HG02610 (cell line): ENCODE measurements at regions not wholly inside any gene's neighbourhood (a gene's known extent, or its start where the extent isn't known, plus 50 kb on each side); places are given as distances from the start of the nearest gene placed in this dataset.
"Not testable (repeated sequence)": the region's sequence is repeated elsewhere in the genome, so short reads cannot be mapped to it uniquely, and the experiment has no call there.

Experiments
- ATAC-seq: cut with Tn5 transposase; IDR thresholded peaks from one replicate; pipeline ENCODE4 v1.9.1; 2021; ENCODE audit warnings: mild to moderate bottlenecking, moderate library complexity; ENCODE audit not compliant: unreplicated experiment

DNA sequence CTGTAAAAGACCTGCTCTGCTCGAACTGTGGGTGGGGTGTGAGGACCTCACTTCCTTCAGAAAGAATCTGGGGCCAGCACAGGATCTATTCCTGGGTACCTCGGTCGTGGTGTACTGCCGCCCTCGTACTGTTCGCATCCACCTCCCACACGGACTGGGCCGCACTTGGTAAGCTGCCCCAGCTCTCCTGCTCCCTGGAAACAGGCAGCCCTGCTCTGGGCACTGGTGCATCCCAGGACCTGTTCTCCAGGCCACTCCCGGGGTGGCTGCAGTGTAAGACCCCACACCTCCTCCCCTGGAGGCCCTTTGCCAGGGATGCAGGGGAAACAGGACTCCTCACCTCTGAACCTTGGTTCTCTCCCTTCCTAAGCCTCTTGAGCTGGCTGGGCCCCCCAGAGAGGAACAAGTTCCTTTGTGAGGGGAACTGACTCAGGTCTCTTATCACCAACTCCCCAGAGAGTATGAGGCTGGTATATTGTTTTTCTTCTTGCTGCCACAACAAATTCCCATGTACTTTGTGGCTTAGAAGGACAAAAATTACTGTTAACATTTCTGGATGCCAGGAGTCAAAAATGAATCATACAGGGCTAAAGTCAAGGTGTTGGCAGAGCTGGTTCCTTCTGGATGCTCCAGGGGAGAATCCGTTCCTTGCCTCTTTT lies 276.5 kb downstream of the NUAK1 start:
- no peak for ATAC-seq

DNA sequence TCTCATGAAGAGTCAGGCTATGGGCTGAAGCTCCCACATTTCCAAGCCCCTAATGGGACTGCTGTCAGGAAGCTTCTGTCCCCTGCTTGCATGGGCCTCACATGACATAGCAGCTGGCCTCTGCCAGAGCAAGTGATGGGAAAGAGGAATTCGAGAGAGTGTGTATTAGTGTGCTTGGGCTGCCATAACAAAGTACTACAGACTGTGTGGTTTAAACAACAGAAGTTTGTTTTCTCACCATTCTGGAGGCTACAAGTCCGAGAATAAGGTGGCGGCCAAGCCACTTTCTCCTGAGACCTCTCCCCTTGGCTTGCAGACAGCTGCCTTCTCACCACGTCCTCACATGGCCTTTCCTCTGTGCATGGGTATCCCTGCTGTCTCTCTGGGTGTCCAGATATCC lies 274.4 kb downstream of the NUAK1 start:
- ATAC-seq, result no peak

DNA sequence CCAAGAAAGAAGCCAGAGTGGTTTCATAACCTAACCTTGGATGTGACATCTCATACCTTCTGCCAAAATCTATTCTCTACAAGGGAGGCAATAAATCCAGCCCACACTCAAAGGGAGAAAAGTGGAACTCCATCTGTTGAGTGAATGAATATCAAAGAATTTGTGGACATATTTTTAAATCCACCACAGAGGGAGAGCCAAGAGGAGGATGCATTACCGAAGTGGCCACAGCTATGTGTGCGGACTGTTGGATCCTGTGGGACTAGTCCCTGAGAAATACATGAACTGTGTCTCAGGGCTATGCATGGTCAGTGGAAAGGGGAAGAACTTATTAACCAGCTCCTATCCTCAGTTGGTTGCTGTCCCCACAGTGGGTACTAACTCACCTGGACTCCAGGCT lies 273.9 kb downstream of the NUAK1 start:
- no peak for ATAC-seq

DNA sequence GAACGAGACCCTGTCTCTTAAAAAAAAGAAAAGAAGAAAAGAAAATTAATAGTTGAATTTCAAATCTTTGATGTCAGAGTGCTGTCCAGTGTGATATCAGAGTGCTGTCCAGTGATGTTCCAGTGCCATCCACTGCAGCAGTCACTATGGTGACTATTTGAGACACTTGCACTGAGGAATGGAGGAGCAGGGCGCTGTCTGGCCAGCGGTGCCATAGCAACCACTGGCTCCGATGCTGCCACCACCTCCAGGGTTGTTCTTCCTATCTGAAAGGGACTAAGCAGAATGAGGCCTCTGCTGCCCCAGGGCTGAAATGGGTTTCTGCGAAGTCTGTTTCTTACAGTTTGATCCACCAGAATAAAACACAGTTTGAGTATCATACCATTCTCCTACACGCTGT lies 272.9 kb downstream of the NUAK1 start:
- no peak for ATAC-seq

DNA sequence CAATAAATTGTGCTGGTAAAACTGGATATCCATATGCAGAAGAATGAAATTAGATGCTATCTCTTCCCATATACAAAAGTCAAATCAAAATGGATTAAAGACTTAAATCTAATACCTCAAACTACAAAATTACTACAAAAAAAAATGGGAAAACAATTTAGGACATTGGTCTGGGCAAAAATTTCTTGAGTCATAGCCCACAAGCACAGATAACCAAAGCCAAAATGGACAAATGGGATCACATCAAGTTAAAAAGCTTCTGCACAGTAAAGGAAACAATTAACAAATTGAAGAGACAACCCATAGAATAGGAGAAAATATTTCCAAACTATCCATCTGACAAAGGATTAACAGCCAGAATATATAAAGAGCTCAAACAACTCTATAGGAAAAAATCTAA lies 264.6 kb downstream of the NUAK1 start:
- no peak for ATAC-seq

DNA sequence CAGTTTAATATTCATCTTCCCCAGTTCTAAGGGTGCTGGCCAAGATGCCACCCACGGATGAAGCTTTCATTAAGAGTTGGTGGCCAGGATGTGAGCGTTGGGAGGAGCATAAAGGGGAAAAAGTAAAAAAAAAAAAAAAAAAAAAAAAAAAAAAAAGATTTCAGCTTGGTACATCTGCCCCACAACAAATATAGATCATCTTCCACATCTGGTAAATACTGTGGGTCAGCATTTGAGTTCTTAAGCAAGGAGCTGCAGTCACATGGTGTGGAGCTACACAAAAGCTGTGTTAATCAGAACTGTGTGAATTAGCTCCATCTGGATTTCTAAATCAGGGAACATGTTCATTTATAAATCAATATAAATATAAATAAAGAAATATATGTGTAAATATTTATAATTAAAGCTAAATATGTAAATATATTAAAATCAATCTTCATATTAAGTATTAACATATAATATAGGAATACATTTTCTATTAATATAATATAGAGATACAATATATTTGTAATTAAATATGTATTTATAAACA lies 262.3 kb downstream of the NUAK1 start:
- ATAC-seq, result no peak

DNA sequence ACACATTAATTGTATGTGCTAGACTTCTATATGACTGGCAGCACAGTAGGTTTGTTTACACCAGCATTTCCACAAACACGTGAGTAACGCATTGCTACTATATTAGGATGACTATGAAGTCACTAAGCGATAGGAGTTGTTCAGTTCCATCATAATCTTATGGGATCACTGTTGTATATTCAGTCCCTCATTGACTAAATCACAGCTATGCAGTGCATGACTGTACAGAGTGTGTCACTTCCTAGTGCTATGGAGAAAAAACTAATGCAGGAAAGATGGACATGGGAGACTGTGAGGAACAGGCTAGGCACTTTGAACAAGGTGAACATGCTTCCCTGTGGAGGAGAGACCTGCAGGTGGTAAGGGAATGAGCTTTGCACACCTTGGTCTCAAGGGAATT lies 259.8 kb downstream of the NUAK1 start:
- no peak for ATAC-seq

DNA sequence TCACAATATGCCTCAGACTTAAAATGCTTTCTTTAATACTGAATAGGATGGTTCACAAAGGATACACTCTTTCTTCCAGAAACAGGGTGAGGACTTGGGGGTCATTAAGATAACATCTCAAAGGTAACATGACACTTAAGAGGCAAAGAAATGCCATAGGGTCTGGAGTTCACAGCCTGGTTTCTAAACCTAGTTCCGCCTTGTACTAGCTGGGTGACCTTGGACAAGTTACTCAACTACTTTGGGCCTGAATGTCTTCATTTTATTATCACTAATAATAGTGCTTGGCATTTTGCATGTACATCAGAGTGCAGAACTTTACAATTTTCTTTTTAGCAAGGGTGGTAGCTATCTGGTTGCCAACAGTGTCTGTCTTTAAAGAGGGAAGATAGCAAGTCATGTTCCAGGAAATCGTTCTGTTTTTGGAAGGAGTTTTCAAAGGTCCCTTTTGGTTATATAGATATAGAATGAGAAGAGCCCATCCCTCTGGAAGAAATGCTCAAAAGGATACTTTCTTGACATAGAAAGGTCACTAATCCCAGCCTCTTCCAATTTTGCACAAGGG lies 257.8 kb downstream of the NUAK1 start:
- no peak for ATAC-seq

DNA sequence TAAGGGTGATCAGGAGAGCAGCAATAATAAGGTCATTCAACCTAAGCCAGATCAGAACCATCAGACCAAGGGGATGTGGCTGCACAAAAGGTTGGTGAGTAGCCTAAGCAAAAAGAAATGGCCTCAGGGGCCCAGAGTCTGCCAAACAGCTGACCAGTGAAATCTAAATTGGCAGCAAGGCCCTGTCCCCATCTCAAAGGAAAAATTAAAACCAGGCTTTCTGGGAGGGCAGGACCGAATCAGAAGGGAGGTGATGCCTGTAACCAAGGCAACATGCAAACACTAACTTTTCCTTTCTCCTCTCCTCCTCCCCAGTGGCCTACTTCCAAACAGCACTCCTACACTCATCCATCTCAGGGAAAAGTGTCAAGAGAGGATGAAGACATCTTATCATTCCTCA lies 256.4 kb downstream of the NUAK1 start:
- no peak for ATAC-seq

DNA sequence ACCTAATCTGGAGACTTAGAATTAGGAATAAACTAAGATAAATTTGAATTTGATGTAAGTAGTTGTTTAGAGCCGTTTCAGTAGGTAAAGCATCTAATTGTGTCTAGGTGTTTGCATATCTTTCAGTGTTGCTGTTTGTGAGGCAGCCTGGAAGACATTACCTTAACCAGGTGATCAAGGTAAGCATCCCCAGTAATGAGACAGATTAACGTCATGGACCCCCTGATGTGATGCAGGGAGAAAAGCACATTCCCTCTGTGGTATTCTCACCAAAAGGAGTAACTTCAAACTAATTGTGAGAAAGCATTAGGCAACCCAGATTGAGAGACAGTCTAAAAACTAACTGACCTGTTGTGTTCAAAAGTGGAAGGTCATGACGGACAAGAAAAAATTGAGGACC lies 251.6 kb downstream of the NUAK1 start:
- no peak for ATAC-seq

DNA sequence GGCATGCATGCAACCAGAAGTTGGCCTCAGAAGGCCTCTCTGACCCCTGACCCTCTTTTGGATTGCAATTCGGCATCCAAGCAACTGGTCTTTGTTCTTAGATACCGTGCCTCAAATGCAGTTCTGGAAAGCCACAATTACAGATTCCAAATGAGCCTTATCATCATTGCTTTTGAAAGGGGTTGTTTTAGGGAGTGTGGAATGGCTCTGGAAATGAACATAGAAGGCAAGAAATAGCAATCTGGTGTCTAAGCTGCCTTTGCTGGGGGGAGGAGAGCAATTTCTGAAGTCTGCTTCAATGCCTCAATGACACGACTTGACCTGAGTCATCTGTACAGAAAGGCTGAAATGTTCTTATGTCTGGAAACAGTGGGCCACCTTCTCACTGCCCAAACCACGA lies 250.1 kb downstream of the NUAK1 start:
- ATAC-seq, result no peak

DNA sequence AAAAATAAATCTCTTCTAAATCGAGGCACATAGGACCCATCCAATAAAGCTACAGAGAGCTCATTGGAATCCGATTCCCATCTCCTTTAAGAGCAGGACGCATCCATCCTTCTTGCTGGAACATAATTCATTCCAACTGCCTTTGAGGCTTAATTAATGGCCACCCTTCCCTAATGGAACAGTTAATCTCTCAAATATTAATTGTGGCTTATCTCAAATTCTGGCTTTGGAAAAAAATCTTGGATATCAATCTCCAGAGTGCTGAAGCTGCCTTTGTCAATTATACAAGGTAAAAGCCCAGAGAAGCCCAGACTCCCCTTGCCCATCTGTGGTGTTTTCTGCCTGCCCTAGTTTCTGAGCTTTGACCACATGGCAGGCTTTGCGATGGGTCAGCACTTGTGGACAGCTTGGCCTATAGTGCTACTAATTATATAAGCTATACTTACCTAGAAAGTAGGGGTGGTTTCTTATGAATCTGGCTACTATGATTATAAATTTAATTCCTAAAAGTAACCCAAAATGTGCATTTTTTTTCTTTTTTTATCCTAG lies 246.3 kb downstream of the NUAK1 start:
- no peak for ATAC-seq

DNA sequence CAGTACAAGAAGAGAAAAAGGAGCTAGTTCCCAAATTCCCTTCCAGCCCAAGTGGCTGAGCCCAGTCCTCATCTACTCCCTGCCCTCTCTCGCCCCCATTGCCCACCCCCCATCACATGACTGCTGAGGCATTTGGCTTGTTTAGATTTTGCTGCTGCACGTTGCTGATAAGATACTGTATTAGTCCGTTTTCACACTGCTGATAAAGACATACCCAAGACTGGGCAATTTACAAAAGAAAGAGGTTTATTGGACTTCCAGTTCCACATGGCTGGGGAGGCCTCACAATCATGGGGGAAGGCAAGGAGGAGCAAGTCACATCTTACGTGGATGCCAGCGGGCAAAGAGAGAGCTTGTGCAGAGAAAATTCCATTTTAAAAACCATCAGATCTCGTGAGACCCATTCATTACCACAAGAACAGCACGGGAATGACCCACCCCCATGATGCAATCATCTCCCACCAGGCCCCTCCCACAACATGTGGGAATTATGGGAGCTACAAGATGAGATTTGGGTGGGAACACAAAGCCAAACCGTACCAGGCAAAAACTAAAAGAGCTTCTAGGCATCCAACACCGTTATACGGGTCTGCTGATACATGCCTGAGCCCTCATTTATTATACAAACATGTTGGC lies 243.4 kb downstream of the NUAK1 start:
- not testable (repeated sequence) for ATAC-seq

DNA sequence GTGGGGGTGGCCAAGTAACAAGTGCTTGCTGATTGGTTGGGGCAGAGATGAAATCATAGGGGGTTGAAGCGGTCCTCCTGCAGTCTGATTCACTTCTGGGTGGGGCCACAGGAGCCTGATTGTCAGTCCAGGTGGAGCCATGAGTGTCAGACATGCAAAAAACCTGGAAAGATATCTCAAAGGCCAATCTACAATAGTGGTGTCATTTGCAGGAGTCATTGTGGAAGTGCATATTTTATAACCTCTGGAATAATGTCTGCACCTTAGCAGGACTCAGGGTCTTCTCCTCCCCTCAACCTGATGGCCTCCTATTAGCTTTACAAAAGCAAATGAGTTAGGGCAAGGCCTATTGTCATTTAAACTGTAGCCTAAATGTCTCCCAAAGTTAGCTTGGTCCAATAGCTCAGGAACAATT lies 241.4 kb downstream of the NUAK1 start:
- ATAC-seq, result no peak

DNA sequence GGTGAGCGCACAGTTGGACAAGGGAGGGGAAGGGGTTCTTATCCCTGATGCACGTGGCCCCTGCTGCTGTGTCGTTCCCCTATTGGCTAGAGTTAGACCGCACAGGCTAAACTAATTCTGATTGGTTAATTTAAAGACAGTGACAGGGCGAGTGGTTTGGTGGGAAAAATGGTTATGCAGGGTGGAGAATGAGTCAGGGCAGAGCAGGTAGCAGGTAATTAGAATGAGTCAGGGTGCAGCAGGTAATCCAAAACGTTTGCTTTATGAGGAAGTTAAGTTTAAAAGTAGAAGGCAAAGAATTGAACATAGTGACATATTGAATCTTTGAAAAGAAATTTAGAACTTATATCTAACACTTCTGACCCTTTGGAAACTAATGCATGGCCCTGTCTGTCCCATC lies 240.5 kb downstream of the NUAK1 start:
- not testable (repeated sequence) for ATAC-seq

DNA sequence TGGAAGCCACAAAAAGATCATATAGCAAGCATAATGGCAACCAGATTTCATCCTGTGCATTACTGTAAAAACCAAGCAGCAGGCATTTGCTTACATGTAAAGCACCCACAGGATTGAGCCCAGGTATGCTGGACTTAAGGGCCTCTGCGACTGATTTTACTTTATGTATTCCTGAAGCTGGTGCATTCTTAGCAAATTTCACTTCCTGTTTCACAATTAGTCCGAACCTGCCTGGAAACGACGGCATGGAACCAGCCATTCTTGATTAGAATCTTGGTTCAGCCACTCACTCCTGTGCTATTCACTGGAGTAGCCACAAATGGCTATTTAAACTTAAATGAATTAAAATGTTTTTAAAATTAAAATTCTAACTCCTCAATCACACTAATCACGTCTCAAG lies 239.2 kb downstream of the NUAK1 start:
- ATAC-seq, result no peak

DNA sequence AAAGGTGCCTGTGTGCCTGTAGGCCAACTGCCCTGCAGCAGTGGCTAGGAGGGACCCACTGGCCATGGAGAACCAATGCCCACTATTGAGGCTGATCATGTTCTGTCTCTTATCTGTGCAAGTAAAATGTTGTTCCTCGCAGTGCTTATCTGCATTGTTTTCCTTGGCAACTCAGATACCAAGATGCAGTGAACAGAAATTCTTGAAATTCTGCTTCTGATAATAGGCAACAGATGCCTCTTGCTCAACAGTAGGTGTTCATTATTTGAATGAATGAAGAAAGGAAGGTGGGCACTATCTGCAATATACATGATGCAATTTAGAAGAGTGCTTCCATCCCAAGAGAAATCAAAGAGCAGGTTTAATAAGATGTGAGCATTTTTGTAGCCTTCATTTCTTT lies 232.2 kb downstream of the NUAK1 start:
- no peak for ATAC-seq

DNA sequence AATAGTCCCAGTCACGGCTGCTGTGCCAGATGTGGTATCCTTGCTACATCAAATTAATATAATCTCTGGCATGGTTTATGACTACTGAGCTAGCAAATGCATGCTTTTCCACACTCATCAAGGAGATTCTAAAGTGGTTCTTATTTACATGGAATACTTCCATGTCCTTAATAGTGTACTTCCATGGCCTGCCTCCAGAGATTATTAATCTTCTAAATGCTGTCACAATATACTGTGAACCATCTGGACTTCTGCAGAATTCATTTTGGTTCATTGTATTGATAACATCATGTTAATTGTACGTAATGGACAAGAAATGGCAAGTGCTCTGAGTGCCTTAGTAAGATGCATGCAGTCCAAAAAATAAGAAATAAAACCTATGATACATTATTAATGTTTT lies 230.8 kb downstream of the NUAK1 start:
- ATAC-seq, result no peak

DNA sequence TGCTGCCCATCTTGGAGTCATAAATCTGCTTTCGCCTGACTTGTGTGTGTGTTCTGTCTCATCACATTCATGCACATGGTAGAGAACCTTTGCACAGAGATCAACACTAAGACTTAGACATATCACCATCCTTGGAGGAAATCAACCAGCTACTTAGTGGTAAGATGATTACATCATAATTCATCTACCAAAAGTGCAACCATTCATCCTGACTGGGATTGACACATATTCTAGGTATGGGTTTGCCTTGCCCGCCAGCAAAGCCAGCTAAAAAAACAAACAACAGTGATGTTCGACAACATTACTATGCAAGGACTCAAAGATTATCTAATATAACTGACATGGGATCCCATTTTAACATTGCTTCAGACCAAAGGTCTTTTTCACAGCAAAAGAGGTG lies 228.7 kb downstream of the NUAK1 start:
- ATAC-seq, result no peak

DNA sequence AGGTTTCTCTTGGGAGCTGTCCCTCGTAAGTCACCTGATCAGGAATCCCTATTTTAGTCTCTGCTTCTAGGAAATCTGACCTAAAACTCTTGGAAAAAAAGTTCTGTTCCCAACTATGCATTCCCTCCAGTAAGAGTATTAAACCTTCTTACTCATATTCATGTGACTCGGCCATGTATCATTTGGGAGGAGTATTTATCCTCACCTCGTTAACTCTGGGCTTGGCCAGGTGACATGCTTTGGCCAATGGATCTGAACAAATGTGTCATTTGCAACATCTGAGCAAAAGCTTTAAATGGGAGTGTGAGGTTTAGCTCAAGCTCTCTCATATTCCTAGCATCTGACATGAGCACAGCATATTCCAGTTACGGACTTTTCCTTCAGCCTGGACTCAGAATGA lies 226.8 kb downstream of the NUAK1 start:
- ATAC-seq, result no peak

DNA sequence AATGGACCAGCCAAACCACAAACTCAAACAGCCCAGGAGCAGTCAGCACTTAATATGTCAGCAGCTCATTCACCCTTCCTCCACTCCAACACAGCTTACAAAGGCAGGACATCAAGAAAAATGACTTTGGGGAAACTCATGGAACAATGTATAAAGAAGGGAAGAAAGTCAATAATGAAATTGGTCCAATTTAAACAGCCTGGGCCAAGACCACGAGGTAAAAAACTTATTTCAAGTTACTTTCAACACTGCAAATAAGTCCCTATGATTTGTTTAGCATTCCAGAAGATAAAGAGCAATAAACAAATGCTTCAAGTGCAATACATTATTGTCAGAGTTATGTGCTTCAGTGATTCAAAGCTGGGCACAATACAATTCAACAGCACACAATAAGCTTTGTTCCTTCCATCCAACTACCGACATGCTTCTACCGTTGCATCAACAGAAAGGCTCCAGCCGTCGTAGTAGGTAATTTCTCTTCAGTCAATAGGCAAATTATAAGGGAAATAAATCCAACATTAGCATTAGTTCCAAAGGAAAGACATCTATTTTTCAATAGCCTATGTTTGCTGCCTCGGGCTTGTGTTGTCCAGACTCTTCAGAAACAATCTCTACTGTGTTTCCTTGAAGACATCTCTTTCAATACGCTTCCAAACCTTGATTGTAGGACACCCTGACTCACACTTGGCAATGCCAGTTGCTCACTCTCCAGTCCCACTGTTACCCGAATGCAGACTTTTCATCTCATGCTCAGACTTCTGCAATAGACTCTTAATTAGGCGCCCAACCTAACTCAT lies 225.7 kb downstream of the NUAK1 start:
- no peak for ATAC-seq
